Epithelial cell of esophagus (primary cell): ENCODE measurements at regions not wholly inside any gene's neighbourhood (a gene's known extent, or its start where the extent isn't known, plus 50 kb on each side); places are given as distances from the start of the nearest gene placed in this dataset.
A peak's percentile ranks its signal among the peaks of the same experiment; 100 is the strongest.
"Not testable (repeated sequence)": the region's sequence is repeated elsewhere in the genome, so short reads cannot be mapped to it uniquely, and the experiment has no call there.

Experiments
- DNase-seq: peaks from one replicate; pipeline ENCODE4 v3.0.0; 2010; ENCODE audit warnings: low read depth
- H3K4me3 ChIP-seq: 2 replicates; pipeline ENCODE4 v1.5.1; 2011; ENCODE audit warnings: mild to moderate bottlenecking, low read length, control low read depth
- TF ChIP-seq, protein P1 (sequence below): IDR thresholded peaks from 2 replicates; pipeline ENCODE4 v1.5.1; 2011; ENCODE audit warnings: low read depth, mild to moderate bottlenecking, low read length, control low read depth, inconsistent platforms; ENCODE audit not compliant: insufficient read depth; ENCODE audit errors: missing control alignments

DNA sequence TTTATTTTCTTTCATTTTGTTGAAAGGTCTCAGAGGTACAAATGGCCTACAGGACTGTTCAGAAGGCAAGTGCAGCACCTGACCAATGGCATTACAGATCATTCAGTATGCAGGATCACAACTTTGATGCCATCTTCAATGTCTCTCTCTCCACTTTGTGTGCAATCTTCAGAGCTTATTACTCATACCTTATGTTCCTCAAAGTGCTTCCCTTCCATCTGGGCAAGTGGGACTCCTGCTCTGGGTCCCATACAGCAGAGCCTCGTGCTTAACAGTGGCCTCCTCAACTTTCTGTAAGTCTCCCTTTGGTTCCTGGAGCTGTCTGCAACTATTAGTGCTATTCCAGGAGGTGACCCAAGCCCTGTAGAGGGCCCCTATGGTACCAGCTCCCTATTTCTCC lies 358.4 kb upstream of the RPS23 start:
- TF ChIP-seq, protein P1, sequence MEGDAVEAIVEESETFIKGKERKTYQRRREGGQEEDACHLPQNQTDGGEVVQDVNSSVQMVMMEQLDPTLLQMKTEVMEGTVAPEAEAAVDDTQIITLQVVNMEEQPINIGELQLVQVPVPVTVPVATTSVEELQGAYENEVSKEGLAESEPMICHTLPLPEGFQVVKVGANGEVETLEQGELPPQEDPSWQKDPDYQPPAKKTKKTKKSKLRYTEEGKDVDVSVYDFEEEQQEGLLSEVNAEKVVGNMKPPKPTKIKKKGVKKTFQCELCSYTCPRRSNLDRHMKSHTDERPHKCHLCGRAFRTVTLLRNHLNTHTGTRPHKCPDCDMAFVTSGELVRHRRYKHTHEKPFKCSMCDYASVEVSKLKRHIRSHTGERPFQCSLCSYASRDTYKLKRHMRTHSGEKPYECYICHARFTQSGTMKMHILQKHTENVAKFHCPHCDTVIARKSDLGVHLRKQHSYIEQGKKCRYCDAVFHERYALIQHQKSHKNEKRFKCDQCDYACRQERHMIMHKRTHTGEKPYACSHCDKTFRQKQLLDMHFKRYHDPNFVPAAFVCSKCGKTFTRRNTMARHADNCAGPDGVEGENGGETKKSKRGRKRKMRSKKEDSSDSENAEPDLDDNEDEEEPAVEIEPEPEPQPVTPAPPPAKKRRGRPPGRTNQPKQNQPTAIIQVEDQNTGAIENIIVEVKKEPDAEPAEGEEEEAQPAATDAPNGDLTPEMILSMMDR = no peak
- no peak overlapping the region for H3K4me3 ChIP-seq

DNA sequence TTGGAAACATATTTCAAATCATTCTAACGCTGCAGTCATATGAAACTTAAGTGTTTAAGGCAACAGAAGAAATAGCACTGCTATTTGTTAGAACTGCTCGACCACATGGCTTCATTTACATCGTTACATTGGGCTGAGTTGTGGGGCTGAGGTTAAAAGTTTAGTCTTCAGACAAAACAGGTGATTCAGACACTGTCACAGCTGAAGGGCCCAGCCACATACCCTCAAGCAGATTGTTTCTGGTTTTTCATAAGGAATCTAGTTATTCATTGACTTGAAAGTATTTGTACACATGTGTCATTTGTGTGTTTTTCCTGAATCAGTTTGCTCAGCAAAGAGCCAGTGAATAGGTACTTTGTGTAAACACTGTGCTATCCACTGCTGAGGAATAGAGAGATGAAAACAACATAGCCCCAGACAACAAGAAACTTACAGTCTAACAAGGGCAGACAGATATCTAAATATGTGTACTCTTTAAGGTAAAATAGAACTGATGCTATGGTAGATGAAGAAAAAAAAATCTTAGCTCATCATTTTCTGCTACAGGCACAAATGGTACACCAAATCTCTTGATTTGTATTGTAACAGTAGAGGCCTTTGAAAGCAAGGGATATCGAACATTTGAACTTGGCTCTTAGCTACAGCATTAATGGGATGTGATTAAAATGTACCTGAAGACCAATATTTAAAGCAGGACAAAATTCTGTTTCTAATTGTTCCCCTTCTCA lies 357.6 kb upstream of the RPS23 start:
- TF ChIP-seq, protein P1 = no peak
- H3K4me3 ChIP-seq = no peak overlapping the region
- DNase-seq = peak; percentile 91

More for the DNA sequence above, 358.4 kb upstream of the RPS23 start:
- DNase-seq = no peak

DNA sequence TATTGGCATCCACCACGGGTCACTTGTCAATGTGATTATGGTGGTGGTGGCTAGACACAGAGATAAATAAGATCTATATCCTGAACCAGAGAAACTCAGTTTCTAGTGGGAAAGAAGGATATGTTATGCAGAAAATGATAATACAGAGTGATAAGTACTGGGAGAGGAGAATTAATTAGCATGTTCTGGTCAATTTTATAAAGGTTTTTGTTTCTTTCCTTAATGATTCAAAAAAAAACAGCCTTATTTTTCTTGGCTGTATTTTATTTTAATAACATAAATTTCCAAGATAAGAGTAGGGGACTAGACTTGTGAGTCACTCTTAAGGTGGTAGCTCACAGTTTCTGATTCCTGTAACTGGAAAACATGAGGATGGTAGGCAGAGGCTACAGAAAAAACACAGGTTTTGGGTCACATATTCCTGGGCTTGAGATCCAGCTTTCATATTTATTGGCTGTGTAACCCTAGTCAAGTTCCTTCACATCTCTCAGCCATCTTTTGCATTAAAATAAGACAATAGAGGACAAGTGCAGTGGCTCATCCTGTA lies 350.3 kb upstream of the RPS23 start:
- H3K4me3 ChIP-seq = no peak overlapping the region
- DNase-seq = no peak
- TF ChIP-seq, protein P1 = no peak

DNA sequence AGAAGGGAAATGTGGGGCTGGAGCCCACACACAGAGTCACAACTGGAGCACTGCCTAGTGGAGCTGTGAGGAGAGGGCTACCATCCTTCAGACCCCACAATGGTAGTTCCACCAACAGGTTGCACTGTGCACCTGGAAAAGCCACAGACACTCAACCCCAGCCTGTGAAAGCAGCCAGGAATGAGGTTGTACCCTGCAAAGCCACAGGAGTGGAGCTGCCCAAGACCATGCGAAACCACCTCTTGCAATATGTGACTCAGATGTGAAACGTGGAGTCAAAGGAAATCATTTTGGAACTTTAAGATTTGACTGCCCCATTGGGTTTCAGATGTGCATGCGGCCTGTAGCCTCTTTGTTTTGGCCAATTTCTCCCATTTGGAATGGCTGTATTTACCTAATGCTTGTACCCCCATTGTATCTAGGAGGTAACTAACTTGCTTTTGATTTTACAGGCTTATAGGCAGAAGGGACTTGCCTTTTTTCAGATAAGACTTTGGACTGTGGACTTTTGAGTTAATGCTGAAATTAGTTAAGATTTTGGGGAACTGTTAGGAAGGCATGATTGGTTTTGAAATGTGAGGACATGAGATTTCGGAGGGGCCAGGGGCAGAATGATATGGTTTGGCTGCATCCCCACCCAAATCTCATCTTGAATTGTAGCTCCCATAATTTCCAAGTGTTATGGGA lies 348.9 kb upstream of the RPS23 start:
- not testable (repeated sequence) for H3K4me3 ChIP-seq, DNase-seq

DNA sequence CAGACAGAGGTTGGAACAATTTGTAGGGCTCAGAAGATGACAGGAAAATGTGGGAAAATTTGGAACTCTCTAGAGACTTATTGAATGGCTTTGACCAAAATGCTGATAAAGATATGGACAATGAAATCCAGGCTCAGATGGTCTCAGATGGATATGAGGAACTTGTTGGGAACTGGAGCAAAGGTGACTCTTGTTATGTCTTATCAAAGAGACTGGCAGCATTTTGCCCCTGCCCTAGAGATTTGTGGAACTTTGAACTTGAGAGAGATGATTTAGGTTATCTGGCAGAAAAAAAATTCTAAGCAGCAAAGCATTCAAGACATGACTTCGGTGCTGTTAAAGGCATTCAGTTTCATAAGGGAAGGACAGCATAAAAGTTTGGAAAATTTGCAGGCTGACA lies 347.9 kb upstream of the RPS23 start:
- H3K4me3 ChIP-seq, DNase-seq: not testable (repeated sequence)

DNA sequence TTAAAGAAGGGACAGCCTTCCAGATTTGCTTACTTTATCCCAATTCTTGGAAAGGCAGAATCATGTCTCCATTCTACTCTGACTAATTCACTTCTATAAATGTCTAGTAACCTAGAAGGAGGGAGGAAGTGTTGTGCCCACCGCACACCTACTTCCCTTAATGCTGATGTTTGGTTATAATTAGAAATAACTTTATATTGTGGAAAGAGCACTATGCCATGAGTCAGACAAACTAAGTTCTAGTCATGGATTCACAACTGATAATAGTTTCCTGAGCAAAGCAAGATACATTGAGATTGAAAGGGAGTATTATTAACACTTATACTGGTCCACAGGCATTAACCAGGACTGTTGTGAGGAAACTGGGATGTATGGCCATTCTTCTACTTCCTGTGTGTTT lies 345.9 kb upstream of the RPS23 start:
- TF ChIP-seq, protein P1 = no peak
- DNase-seq = no peak
- H3K4me3 ChIP-seq = no peak overlapping the region

DNA sequence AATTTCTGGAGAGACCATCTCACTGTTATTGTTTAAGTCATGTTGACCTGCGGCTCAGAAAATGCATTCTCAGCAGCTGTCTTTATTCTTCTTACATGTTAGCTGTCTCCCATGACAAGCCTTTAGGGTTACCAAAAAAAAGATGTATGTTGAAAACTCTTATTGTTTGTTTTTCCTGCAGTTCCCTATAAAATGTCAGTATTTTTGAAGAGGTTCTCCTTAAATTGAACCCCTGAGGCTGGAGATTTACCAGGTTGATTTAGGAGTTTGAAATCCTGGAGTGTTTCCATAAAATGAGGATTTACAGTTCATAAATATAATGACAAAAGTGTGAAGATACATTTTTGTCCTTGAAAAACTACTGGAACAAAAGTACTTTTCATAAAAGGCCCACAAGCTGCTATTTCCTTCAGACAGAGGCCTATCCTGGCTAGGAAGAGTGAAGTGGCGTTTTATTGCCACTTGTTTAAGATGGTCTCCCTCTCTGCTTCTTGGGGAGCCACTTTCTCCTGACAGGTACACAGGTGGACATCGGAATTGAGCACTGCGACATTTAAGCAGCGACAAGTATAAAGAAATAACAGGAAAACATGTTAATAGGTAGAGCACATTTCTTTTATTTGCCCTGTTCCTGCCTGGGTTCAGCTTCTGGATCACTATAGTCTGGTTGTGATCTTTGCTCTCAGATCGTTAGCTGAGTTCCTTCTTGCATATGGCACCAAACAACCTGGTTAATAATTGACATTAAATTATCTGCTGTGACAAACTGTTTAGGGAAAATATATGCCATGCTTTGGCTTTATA lies 344.8 kb upstream of the RPS23 start:
- TF ChIP-seq, protein P1 = no peak
- no peak overlapping the region for H3K4me3 ChIP-seq
- DNase-seq = no peak
